ENCODE measurements at regions not wholly inside any gene's neighbourhood (a gene's known extent, or its start where the extent isn't known, plus 50 kb on each side); places are given as distances from the start of the nearest gene placed in this dataset.
"Not testable (repeated sequence)": the region's sequence is repeated elsewhere in the genome, so short reads cannot be mapped to it uniquely, and the experiment has no call there.

DNA sequence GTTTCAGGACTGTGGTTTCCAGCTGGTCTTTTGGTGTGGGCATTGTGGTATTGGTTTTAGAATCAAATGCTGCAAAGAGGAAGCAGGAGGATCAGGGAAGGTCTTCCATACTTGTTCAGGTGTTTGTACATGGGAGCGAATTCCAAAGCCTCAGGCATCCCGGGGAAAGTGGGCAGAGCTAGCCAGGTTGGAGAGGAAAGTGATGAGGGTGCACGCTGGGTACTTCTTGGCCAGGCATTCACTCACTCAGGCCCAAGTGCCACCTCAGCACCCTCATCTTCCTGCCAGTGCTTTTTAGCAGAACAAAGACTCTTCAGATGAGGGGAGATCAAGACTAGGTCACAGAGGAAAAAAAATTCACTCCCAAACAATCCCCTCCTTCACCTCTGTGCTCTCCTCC, 241.1 kb upstream of the TBX18 start:
- no peak for ATAC-seq (ENCODE audit: low FRiP score)
- no peak for DNase-seq (ENCODE audit: low spot score)
- TF ChIP-seq, protein P1, sequence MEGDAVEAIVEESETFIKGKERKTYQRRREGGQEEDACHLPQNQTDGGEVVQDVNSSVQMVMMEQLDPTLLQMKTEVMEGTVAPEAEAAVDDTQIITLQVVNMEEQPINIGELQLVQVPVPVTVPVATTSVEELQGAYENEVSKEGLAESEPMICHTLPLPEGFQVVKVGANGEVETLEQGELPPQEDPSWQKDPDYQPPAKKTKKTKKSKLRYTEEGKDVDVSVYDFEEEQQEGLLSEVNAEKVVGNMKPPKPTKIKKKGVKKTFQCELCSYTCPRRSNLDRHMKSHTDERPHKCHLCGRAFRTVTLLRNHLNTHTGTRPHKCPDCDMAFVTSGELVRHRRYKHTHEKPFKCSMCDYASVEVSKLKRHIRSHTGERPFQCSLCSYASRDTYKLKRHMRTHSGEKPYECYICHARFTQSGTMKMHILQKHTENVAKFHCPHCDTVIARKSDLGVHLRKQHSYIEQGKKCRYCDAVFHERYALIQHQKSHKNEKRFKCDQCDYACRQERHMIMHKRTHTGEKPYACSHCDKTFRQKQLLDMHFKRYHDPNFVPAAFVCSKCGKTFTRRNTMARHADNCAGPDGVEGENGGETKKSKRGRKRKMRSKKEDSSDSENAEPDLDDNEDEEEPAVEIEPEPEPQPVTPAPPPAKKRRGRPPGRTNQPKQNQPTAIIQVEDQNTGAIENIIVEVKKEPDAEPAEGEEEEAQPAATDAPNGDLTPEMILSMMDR (IDR thresholded peaks at IDR 0.05), result no peak

GRCh38 chr6:85004361-85004995, 240.1 kb upstream of the TBX18 start:
- ATAC-seq (ENCODE audit: low FRiP score) (peak; percentile 28), DNase-seq (ENCODE audit: low spot score) (no peak)
- TF ChIP-seq, protein P1 (IDR thresholded peaks at IDR 0.05), result no peak

DNA sequence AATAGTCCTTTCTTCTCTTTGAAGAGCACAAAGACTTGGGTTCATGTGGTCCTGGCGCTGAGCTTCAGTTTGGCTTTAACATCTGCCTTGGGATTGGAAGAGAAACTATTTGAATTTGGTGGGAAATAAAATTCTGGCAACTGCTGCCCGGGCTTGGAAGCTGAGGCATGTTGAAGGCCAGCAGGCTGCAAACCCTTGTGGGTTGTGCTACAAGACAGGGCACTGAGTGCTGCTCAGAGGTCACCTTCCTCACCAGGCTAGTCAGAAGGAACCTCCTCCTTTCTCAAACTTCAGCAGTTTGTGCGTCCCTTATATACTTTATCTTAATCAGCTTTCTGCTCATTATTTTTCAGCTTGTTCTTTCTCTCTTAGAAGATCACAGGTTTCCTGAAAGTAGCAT, 238.4 kb upstream of the TBX18 start:
- ATAC-seq (ENCODE audit: low FRiP score) (no peak), DNase-seq (ENCODE audit: low spot score) (no peak)
- TF ChIP-seq, protein P1 (IDR thresholded peaks at IDR 0.05), result no peak

- no peak for ATAC-seq (ENCODE audit: low FRiP score)
- no peak for DNase-seq (ENCODE audit: low spot score)
- TF ChIP-seq, protein P1 (IDR thresholded peaks at IDR 0.05), result no peak
These were observed 235.6 kb upstream of the TBX18 start for GRCh38 chr6:85000001-85000400.

- ATAC-seq (ENCODE audit: low FRiP score), result no peak
- DNase-seq (ENCODE audit: low spot score), result no peak
- TF ChIP-seq, protein P1 (IDR thresholded peaks at IDR 0.05), result no peak
These were observed 233.8 kb upstream of the TBX18 start for GRCh38 chr6:84998223-84998622.

DNA sequence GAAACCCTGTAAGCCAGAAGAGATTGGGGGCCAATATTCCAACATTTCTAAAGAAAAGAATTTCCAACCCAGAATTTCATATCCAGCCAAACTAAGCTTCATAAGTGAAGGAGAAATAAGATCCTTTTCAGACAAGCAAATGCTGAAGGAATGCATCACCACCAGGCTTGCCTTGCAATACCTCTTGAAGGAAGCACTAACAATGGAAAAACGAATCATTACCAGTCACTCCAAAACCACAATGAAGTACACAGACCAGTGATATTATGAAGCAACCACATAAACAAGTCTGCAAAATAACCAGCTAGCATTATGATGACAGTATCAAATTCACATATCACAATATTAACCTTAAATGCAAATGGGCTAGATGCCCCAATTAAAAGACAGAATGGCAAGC, 224.4 kb upstream of the TBX18 start:
- not testable (repeated sequence) for ATAC-seq (ENCODE audit: low FRiP score); DNase-seq (ENCODE audit: low spot score)

DNA sequence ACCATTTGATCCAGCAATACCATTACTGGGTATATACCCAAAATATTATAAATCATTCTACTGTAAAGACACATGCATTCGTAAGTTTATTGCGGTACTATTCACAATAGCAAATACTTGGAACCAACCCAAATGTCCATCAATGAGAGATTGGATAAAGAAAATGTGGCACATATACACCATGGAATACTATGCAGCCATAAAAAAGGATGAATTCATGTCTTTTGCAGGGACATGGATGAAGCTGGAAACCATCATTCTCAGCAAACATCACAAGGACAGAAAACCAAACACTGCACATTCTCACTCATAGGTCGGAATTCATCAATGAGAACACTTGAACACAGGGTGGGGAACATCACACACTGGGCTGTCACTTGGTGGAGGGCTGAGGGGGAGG, 221.1 kb upstream of the TBX18 start:
- not testable (repeated sequence) for DNase-seq (ENCODE audit: low spot score); ATAC-seq (ENCODE audit: low FRiP score)

DNA sequence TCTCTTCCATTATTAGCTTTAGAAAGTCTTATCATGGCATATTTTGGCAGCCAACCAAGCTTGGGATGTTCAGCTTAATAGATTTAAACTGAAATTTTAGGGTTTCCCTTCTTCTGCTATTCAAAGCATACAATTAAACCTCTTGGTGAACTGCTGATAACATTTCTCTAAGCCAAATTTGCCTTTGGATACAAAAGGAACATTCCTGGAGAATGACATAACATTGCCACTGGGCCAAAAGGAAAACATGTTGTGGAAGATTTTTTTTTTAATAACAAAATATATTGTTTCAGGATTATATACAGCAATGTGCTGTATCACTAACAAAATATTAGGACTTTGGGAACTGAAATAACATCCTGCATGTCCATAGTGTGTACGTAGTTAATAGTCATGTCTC, 215.1 kb upstream of the TBX18 start:
- DNase-seq (ENCODE audit: low spot score) (no peak), ATAC-seq (ENCODE audit: low FRiP score) (no peak)
- TF ChIP-seq, protein P1 (IDR thresholded peaks at IDR 0.05), result no peak
